ENCODE measurements at regions not wholly inside any gene's neighbourhood (a gene's known extent, or its start where the extent isn't known, plus 50 kb on each side); places are given as distances from the start of the nearest gene placed in this dataset.

- no peak for DNase-seq (ENCODE audit: extremely low spot score)
- Histone ChIP-seq H3K4me3 (ENCODE audit: low read depth, low read length) (no peak overlapping the region), H3K36me3 (ENCODE audit: insufficient read depth) (no peaks in the 10 kb centered on the region), H3K27ac (ENCODE audit: low read depth) (peak overlapping the region; percentile 41), H3K4me1 (ENCODE audit: insufficient read depth) (peaks cover 2% of the 10 kb centered on the region)
- WGBS, result 74% methylated on average over 8 of the region's 8 CpGs
Observed at GRCh38 chr14:22174412-22175277, 414.4 kb downstream of the DAD1 start.

- WGBS, result 85% methylated on average over 8 of the region's 8 CpGs
- DNase-seq (ENCODE audit: extremely low spot score), result no peak
- no peak overlapping the region for H3K27ac ChIP-seq (ENCODE audit: low read depth)
- H3K36me3 ChIP-seq (ENCODE audit: insufficient read depth), result no peaks in the 10 kb centered on the region
- no peaks in the 10 kb centered on the region for H3K4me1 ChIP-seq (ENCODE audit: insufficient read depth)
- H3K4me3 ChIP-seq (ENCODE audit: low read depth, low read length), result no peak overlapping the region
Observed at GRCh38 chr14:22168092-22168955, 420.7 kb downstream of the DAD1 start.

DNA sequence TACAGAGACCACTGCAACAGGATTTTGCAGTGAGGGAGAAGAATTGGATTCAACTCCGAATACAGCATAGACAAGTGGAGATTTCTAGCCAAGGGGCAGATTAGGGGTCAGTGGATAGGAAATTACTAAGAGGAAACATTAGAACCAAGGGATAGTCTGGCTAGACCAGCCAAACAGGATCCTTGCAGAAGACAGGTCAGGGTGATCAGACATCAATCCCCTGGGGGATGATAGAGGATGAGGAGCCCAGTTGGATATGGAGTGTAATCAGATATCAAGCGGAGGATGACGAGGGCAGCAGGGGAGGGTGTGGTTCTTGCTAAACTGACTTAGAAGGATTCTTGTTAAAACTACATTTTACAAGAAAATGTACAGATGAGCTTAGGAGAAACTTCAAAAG, 424.4 kb downstream of the DAD1 start:
- H3K4me1 ChIP-seq (ENCODE audit: insufficient read depth), result no peaks in the 10 kb centered on the region
- H3K4me3 ChIP-seq (ENCODE audit: low read depth, low read length), result no peak overlapping the region
- WGBS, result 54% methylated on average over 3 of the region's 3 CpGs
- H3K36me3 ChIP-seq (ENCODE audit: insufficient read depth), result no peaks in the 10 kb centered on the region
- H3K27ac ChIP-seq (ENCODE audit: low read depth), result no peak overlapping the region
- no peak for DNase-seq (ENCODE audit: extremely low spot score)

DNA sequence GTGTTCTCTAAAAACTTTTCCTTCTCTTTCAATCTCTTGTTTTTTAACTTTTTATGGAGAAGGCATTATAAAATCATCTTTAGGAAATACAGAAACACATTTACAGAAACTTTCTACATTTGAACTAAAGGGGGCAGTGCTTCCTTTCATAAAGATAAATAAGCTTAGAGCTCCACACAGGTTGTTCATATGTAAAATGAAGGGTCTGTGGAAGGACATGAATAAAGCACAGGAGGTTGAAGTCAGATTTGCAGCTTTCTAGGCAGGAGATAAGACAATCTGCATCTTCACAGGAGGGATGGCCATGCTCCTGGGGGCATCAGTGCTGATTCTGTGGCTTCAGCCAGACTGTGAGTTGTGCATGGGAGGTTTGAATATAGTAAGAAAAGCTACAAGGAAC, 426.0 kb downstream of the DAD1 start:
- H3K36me3 ChIP-seq (ENCODE audit: insufficient read depth), result no peaks in the 10 kb centered on the region
- H3K4me1 ChIP-seq (ENCODE audit: insufficient read depth), result no peaks in the 10 kb centered on the region
- H3K4me3 ChIP-seq (ENCODE audit: low read depth, low read length), result no peak overlapping the region
- DNase-seq (ENCODE audit: extremely low spot score), result no peak
- H3K27ac ChIP-seq (ENCODE audit: low read depth), result no peak overlapping the region

- 44% methylated on average over 2 of the region's 2 CpGs for WGBS
- no peak for DNase-seq (ENCODE audit: extremely low spot score)
- no peak overlapping the region for H3K4me3 ChIP-seq (ENCODE audit: low read depth, low read length)
- no peak overlapping the region for H3K27ac ChIP-seq (ENCODE audit: low read depth)
- H3K4me1 ChIP-seq (ENCODE audit: insufficient read depth), result no peaks in the 10 kb centered on the region
- H3K36me3 ChIP-seq (ENCODE audit: insufficient read depth), result no peaks in the 10 kb centered on the region
Observed at GRCh38 chr14:22159957-22160356, 429.1 kb downstream of the DAD1 start.

- Histone ChIP-seq H3K36me3 (ENCODE audit: insufficient read depth) (no peaks in the 10 kb centered on the region), H3K27ac (ENCODE audit: low read depth) (no peak overlapping the region), H3K4me1 (ENCODE audit: insufficient read depth) (no peaks in the 10 kb centered on the region), H3K4me3 (ENCODE audit: low read depth, low read length) (no peak overlapping the region)
- WGBS, result 62% methylated on average over 3 of the region's 3 CpGs
- no peak for DNase-seq (ENCODE audit: extremely low spot score)
Observed at GRCh38 chr14:22159099-22159498, 429.9 kb downstream of the DAD1 start.

DNA sequence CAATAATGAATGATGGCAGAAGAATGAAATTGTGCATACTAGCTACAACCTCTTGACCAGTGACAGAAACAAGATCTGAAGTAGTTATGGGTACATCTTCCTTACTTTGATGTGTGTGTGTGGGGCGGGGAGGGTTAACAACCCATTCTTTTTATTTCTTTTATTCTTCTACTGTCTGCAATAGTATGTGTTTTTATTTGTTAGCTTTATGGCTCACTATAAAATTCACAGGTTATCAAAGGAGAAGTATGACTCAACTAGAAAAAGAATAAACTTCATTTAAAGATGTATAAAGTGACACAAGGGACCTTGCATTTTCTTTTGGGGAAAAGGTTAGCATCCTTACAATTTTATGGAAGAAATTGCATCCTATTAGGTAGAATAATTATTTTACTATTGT, 430.5 kb downstream of the DAD1 start:
- H3K4me1 ChIP-seq (ENCODE audit: insufficient read depth), result no peaks in the 10 kb centered on the region
- H3K27ac ChIP-seq (ENCODE audit: low read depth), result no peak overlapping the region
- H3K4me3 ChIP-seq (ENCODE audit: low read depth, low read length), result no peak overlapping the region
- no peak for DNase-seq (ENCODE audit: extremely low spot score)
- H3K36me3 ChIP-seq (ENCODE audit: insufficient read depth), result no peaks in the 10 kb centered on the region
- 93% methylated on average over 1 of the region's 1 CpG for WGBS

DNA sequence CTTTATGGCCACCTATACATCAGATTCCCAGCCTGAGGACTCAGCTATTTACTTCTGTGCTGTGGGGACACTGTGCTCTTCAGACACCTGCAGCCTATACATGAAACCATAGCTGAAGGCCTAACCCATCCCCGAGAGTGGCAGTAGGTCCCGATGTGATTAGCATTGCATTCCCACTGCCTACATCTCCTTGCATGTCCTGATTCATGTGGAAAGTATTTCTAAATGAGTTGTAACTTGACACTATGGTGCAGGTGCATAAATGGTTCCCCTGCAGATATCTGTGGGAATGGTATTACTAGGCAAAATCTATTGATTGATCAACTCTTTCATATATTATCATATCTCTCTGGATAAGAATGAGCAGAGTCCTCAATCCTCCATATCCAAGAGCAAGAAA, 433.5 kb downstream of the DAD1 start:
- WGBS, result 82% methylated on average over 2 of the region's 2 CpGs
- no peaks in the 10 kb centered on the region for H3K36me3 ChIP-seq (ENCODE audit: insufficient read depth)
- no peak overlapping the region for H3K27ac ChIP-seq (ENCODE audit: low read depth)
- H3K4me1 ChIP-seq (ENCODE audit: insufficient read depth), result no peaks in the 10 kb centered on the region
- no peak overlapping the region for H3K4me3 ChIP-seq (ENCODE audit: low read depth, low read length)
- no peak for DNase-seq (ENCODE audit: extremely low spot score)

GRCh38 chr14:22152903-22153302, 436.1 kb downstream of the DAD1 start:
- DNase-seq (ENCODE audit: extremely low spot score), result no peak
- no peak overlapping the region for H3K4me3 ChIP-seq (ENCODE audit: low read depth, low read length)
- no peak overlapping the region for H3K27ac ChIP-seq (ENCODE audit: low read depth)
- H3K4me1 ChIP-seq (ENCODE audit: insufficient read depth), result no peaks in the 10 kb centered on the region
- H3K36me3 ChIP-seq (ENCODE audit: insufficient read depth), result no peaks in the 10 kb centered on the region

DNA sequence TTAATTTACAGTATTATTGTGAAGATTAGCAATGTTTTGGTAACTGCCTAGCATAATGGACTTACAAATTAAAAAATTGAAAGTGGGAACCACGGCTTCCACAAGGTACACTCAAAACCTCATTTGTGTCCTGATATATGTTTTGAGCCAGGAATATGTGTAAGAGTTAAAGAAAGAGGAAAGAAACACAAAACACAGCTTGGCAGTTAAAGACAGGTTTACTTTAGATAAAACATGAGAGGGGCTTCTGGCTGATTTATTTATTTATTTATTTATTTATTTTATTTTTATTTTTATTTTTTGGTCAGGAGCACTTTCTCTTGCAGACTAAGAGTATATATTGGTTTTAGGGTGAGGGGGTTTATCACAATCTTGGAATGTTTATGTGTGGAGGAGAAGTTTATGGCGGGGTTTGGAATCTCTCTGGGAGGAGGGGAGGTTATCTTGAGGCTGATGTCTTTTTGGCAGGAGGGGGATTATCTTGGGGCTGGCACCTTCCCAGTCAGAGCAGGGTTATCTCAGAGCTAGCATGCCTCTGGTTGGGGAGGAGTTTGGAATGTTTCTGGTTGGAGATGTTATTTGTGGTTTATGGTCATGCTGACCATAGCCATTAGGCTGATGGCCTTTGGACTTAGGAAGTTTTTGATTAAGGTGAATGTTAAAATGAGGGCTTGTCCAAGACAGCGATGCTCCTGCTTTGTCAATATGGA, 436.7 kb downstream of the DAD1 start:
- H3K4me3 ChIP-seq (ENCODE audit: low read depth, low read length), result no peak overlapping the region
- WGBS, result 73% methylated on average over 3 of the region's 3 CpGs
- no peak for DNase-seq (ENCODE audit: extremely low spot score)
- no peaks in the 10 kb centered on the region for H3K36me3 ChIP-seq (ENCODE audit: insufficient read depth)
- no peaks in the 10 kb centered on the region for H3K4me1 ChIP-seq (ENCODE audit: insufficient read depth)
- no peak overlapping the region for H3K27ac ChIP-seq (ENCODE audit: low read depth)

GRCh38 chr14:22151121-22151520, 437.9 kb downstream of the DAD1 start:
- no peaks in the 10 kb centered on the region for H3K4me1 ChIP-seq (ENCODE audit: insufficient read depth)
- no peak overlapping the region for H3K4me3 ChIP-seq (ENCODE audit: low read depth, low read length)
- no peak for DNase-seq (ENCODE audit: extremely low spot score)
- WGBS, result 77% methylated on average over 4 of the region's 4 CpGs
- H3K36me3 ChIP-seq (ENCODE audit: insufficient read depth), result no peaks in the 10 kb centered on the region
- H3K27ac ChIP-seq (ENCODE audit: low read depth), result no peak overlapping the region

- no peak overlapping the region for H3K27ac ChIP-seq (ENCODE audit: low read depth)
- no peak overlapping the region for H3K4me3 ChIP-seq (ENCODE audit: low read depth, low read length)
- no peaks in the 10 kb centered on the region for H3K4me1 ChIP-seq (ENCODE audit: insufficient read depth)
- no peaks in the 10 kb centered on the region for H3K36me3 ChIP-seq (ENCODE audit: insufficient read depth)
- no peak for DNase-seq (ENCODE audit: extremely low spot score)
- WGBS, result 86% methylated on average over 3 of the region's 3 CpGs
Observed at GRCh38 chr14:22149058-22149457, 440.0 kb downstream of the DAD1 start.

- Histone ChIP-seq H3K36me3 (ENCODE audit: insufficient read depth) (no peaks in the 10 kb centered on the region), H3K27ac (ENCODE audit: low read depth) (no peak overlapping the region), H3K4me3 (ENCODE audit: low read depth, low read length) (no peak overlapping the region), H3K4me1 (ENCODE audit: insufficient read depth) (no peaks in the 10 kb centered on the region)
- DNase-seq (ENCODE audit: extremely low spot score), result no peak
- WGBS, result 79% methylated on average over 3 of the region's 3 CpGs
Observed at GRCh38 chr14:22147716-22148115, 441.3 kb downstream of the DAD1 start.

GRCh38 chr14:22143363-22143762, 445.7 kb downstream of the DAD1 start:
- no peak for DNase-seq (ENCODE audit: extremely low spot score)
- H3K4me1 ChIP-seq (ENCODE audit: insufficient read depth), result no peaks in the 10 kb centered on the region
- H3K4me3 ChIP-seq (ENCODE audit: low read depth, low read length), result no peak overlapping the region
- 37% methylated on average over 2 of the region's 2 CpGs for WGBS
- no peak overlapping the region for H3K27ac ChIP-seq (ENCODE audit: low read depth)
- H3K36me3 ChIP-seq (ENCODE audit: insufficient read depth), result no peaks in the 10 kb centered on the region

All from urinary bladder (tissue), 3 donors.